HCT116 (cell line): ENCODE measurements at regions not wholly inside any gene's neighbourhood (a gene's known extent, or its start where the extent isn't known, plus 50 kb on each side); places are given as distances from the start of the nearest gene placed in this dataset.

Source experiments
- ATAC-seq: fragments of 200-7000 bp; cut with Tn5 transposase; 2 replicates; pipeline ENCODE4 v1.9.1; 2020; ENCODE audit warnings: mild to moderate bottlenecking, moderate library complexity
- BruUV-seq: library from RNA; stranded (reverse); fragments of 400-500 nt; replicated peaks from 2 replicates; lab custom pipeline; 2021; lab: Mats Ljungman, UMichigan
- CTCF ChIA-PET: fragments of 300-600 bp; sonication (Branson Sonifier 250); formaldehyde crosslinking; loops from one replicate; lab custom pipeline; 2021; ENCODE audit warnings: antibody characterized with exemption; lab: Charles Lee
- POLR2A ChIA-PET: fragments of 300-600, 350-600 bp; sonication (Branson Sonifier 250); formaldehyde crosslinking; loops from one replicate; lab custom pipeline; 2021; ENCODE audit warnings: antibody characterized with exemption; lab: Charles Lee
- RAD21 ChIA-PET, 2 experiments: fragments of 300-600 bp; sonication (Branson Sonifier 250); formaldehyde crosslinking; loops; one replicate each; lab custom pipeline; 2023; ENCODE audit warnings: low total read pairs in 2 of 2; ENCODE audit not compliant: uncharacterized antibody in 2 of 2, unreplicated experiment in 2 of 2, low non-redundant PET in 1 of 2; lab: Charles Lee
- DNase-seq: peaks from one replicate; pipeline ENCODE4 v3.0.0-alpha.2; 2010; ENCODE audit warnings: low read depth, low spot score
- H2AFZ ChIP-seq: fragments of 200-600 bp; shearing (Covaris generic), sonication (generic); 2 replicates; pipeline ENCODE4 v1.6.1; 2017; ENCODE audit warnings: low read depth, mixed run types, mixed read lengths, antibody characterized with exemption, low read length; ENCODE audit not compliant: poor library complexity, severe bottlenecking
- H3K27ac ChIP-seq: 2 replicates; pipeline ENCODE4 v1.5.1; 2012; ENCODE audit warnings: low read depth, low read length
- H3K27me3 ChIP-seq: fragments of 200-600 bp; sonication (generic); 2 replicates; pipeline ENCODE4 v1.6.1; 2016; ENCODE audit warnings: mixed run types, low read length, mixed read lengths; ENCODE audit not compliant: insufficient read depth
- H3K36me3 ChIP-seq, 2 experiments: fragments of 200-500 bp in 1 of 2; fragments of 200-600 bp in 1 of 2; sonication (Bioruptor generic) in 1 of 2; sonication (generic) in 1 of 2; 2 replicates each; pipeline versions ENCODE4 v1.5.1 to v1.6.1; 2014 to 2016; ENCODE audit warnings: low read length in 2 of 2, inconsistent platforms in 1 of 2, mixed read lengths in 1 of 2, mixed run types in 1 of 2; ENCODE audit not compliant: insufficient read depth in 2 of 2, control insufficient read depth in 1 of 2
- H3K4me1 ChIP-seq, 2 experiments: fragments of 200-600 bp in 1 of 2; sonication (generic) in 1 of 2; 2 replicates each; pipeline versions ENCODE4 v1.5.1 to v1.6.1; 2012 to 2017; ENCODE audit warnings: low read length in 2 of 2, inconsistent platforms in 1 of 2, mild to moderate bottlenecking in 1 of 2, mixed read lengths in 1 of 2, mixed run types in 1 of 2, moderate library complexity in 1 of 2; ENCODE audit not compliant: insufficient read depth in 2 of 2, control insufficient read depth in 1 of 2
- H3K4me2 ChIP-seq: fragments of 200-600 bp; sonication (generic); 2 replicates; pipeline ENCODE4 v1.6.1; 2017; ENCODE audit warnings: mixed run types, low read length, mixed read lengths
- H3K4me3 ChIP-seq, 2 experiments: fragments of 200-600 bp in 1 of 2; sonication (generic) in 1 of 2; replicated peaks in 1 of 2; 2 replicates each; pipeline ENCODE4 v1.5.1; 2011 to 2016; ENCODE audit warnings: low read length in 2 of 2, control low read depth in 1 of 2, low read depth in 1 of 2, mild to moderate bottlenecking in 1 of 2, mixed read lengths in 1 of 2, mixed run types in 1 of 2
- H3K79me2 ChIP-seq: fragments of 200-600 bp; sonication (generic); 2 replicates; pipeline ENCODE4 v1.6.1; 2017; ENCODE audit warnings: mild to moderate bottlenecking, mixed run types, low read length, moderate library complexity, mixed read lengths; ENCODE audit not compliant: insufficient read depth
- H3K9ac ChIP-seq: fragments of 200-600 bp; sonication (generic); 2 replicates; pipeline ENCODE4 v1.6.1; 2016; ENCODE audit warnings: low read length, mixed read lengths
- H3K9me2 ChIP-seq: fragments of 200-600 bp; sonication (generic), shearing (Covaris generic); 2 replicates; pipeline ENCODE4 v1.6.1; 2017; ENCODE audit warnings: mixed run types, mild to moderate bottlenecking, moderate library complexity; ENCODE audit not compliant: insufficient read depth
- H3K9me3 ChIP-seq, 2 experiments: fragments of 200-500 bp in 1 of 2; fragments of 200-600 bp in 1 of 2; sonication (Bioruptor generic) in 1 of 2; sonication (generic) in 1 of 2; 2 replicates each; pipeline ENCODE4 v1.6.1; 2014 to 2017; ENCODE audit warnings: low read length in 2 of 2, mixed read lengths in 2 of 2, inconsistent platforms in 1 of 2, low read depth in 1 of 2, mild to moderate bottlenecking in 1 of 2, mixed run types in 1 of 2, moderate library complexity in 1 of 2; ENCODE audit not compliant: control insufficient read depth in 1 of 2, insufficient read depth in 1 of 2
- H4K20me1 ChIP-seq: fragments of 200-600 bp; sonication (generic), shearing (Covaris generic); 2 replicates; pipeline ENCODE4 v1.6.1; 2017; ENCODE audit warnings: mixed run types, mild to moderate bottlenecking, moderate library complexity; ENCODE audit not compliant: insufficient read depth
- ATF3 ChIP-seq: IDR thresholded peaks from 2 replicates; pipeline ENCODE4 v1.6.1; 2012
- CBX3 ChIP-seq: IDR thresholded peaks from 2 replicates; pipeline ENCODE4 v1.6.1; 2012; ENCODE audit warnings: low read depth
- CEBPB ChIP-seq: IDR thresholded peaks from 2 replicates; pipeline ENCODE4 v1.6.1; 2012; ENCODE audit warnings: low read depth
- CTCF ChIP-seq, 3 experiments: fragments of 200-600 bp in 1 of 3; sonication (generic) in 1 of 3; IDR thresholded peaks in 2 of 3; conservative IDR thresholded peaks in 1 of 3; 2 replicates each; pipeline ENCODE4 v1.5.1; 2012 to 2017; ENCODE audit warnings: low read depth in 2 of 3, low read length in 2 of 3, antibody characterized with exemption in 1 of 3, borderline replicate concordance in 1 of 3, control low read depth in 1 of 3, mild to moderate bottlenecking in 1 of 3, mixed read lengths in 1 of 3, mixed run types in 1 of 3, moderate library complexity in 1 of 3; ENCODE audit not compliant: insufficient read depth in 1 of 3
- EGR1 ChIP-seq: IDR thresholded peaks from 2 replicates; pipeline ENCODE4 v1.6.1; 2012; ENCODE audit warnings: low read depth
- ELF1 ChIP-seq: IDR thresholded peaks from 2 replicates; pipeline ENCODE4 v1.6.1; 2012; ENCODE audit warnings: low read depth, borderline replicate concordance
- EZH2 ChIP-seq: fragments of 200-600 bp; sonication (generic); IDR thresholded peaks from 2 replicates; pipeline ENCODE4 v1.6.1; 2017; ENCODE audit warnings: antibody characterized with exemption, mixed run types
- JUND ChIP-seq: IDR thresholded peaks from 2 replicates; pipeline ENCODE4 v1.6.1; 2012
- MAX ChIP-seq: IDR thresholded peaks from 2 replicates; pipeline ENCODE4 v1.6.1; 2012
- POLR2A ChIP-seq: IDR thresholded peaks from 2 replicates; pipeline ENCODE4 v1.7.0; 2011; ENCODE audit warnings: borderline replicate concordance; ENCODE audit not compliant: insufficient read depth, insufficient read length; ENCODE audit errors: extremely low read depth
- RAD21 ChIP-seq: IDR thresholded peaks from 2 replicates; pipeline ENCODE4 v1.6.1; 2012; ENCODE audit warnings: low read depth, mild to moderate bottlenecking
- SIN3A ChIP-seq: IDR thresholded peaks from 2 replicates; pipeline ENCODE4 v1.6.1; 2012; ENCODE audit warnings: low read depth
- TCF7L2 ChIP-seq: IDR thresholded peaks from 2 replicates; pipeline ENCODE4 v1.7.0; 2011; ENCODE audit warnings: borderline replicate concordance, inconsistent platforms; ENCODE audit not compliant: insufficient read depth, insufficient read length; ENCODE audit errors: extremely low read depth
- YY1 ChIP-seq: IDR thresholded peaks from 2 replicates; pipeline ENCODE4 v1.6.1; 2011; ENCODE audit warnings: low read length, low read depth, moderate library complexity, mild to moderate bottlenecking; ENCODE audit not compliant: insufficient replicate concordance; ENCODE audit errors: extremely low read depth
- ZBTB33 ChIP-seq: IDR thresholded peaks from 2 replicates; pipeline ENCODE4 v1.6.1; 2011; ENCODE audit warnings: mild to moderate bottlenecking, low read length, moderate library complexity; ENCODE audit not compliant: insufficient replicate concordance; ENCODE audit errors: extremely low read depth
- ZFX ChIP-seq: fragments of 450-650 bp; IDR thresholded peaks from 2 replicates; pipeline ENCODE4 v1.6.1; 2017
- intact Hi-C: fragments of 100-400 bp; cut with micrococcal nuclease; formaldehyde crosslinking; loops from 2 replicates; pipeline ENCODE4 v1.10.0; 2022

GRCh38 chr6:45775026-45775697 lies 240.5 kb downstream of the CLIC5 start:
- no peak overlapping the region for H3K4me3 ChIP-seq
- H3K27me3 ChIP-seq = no peaks in the 10 kb centered on the region
- ChIA-PET RAD21 (no interaction called here), CTCF (no interaction called here), POLR2A (no interaction called here)
- intact Hi-C loops = no loop called here
- no peaks in the 10 kb centered on the region for H3K4me1 ChIP-seq
- no peaks in the 10 kb centered on the region for H4K20me1 ChIP-seq
- no peaks in the 10 kb centered on the region for H3K79me2 ChIP-seq
- no peaks in the 10 kb centered on the region for H3K36me3 ChIP-seq
- H3K27ac ChIP-seq = no peak overlapping the region
- ATAC-seq (no peak), DNase-seq (no peak)
- no peaks in the 10 kb centered on the region for H3K9me2 ChIP-seq
- BruUV-seq = no TSS peak
- H3K9ac ChIP-seq = no peak overlapping the region
- H3K9me3 ChIP-seq = no peaks in the 10 kb centered on the region
- no peak overlapping the region for H2AFZ ChIP-seq
- no peak overlapping the region for H3K4me2 ChIP-seq
- no peak for TF ChIP-seq ELF1
- TF ChIP-seq TCF7L2 = no peak
- no peak for TF ChIP-seq CBX3
- no peak for TF ChIP-seq YY1
- TF ChIP-seq CTCF (IDR thresholded peaks at IDR 0.05 in 2 of 3, conservative IDR thresholded peaks at IDR 0.05 in 1 of 3; ENCODE audit: borderline replicate concordance in 1 of 3, insufficient read depth in 1 of 3, low read depth in 2 of 3, low read length in 2 of 3) = no peak
- TF ChIP-seq JUND = no peak
- TF ChIP-seq ATF3 = no peak
- TF ChIP-seq POLR2A = no peak
- TF ChIP-seq ZBTB33 = no peak
- TF ChIP-seq SIN3A = no peak
- TF ChIP-seq ZFX = no peak
- no peak for TF ChIP-seq EGR1
- TF ChIP-seq CEBPB = no peak
- TF ChIP-seq MAX = no peak
- TF ChIP-seq EZH2 = no peak
- no peak for TF ChIP-seq RAD21
